ENCODE measurements at regions not wholly inside any gene's neighbourhood (a gene's known extent, or its start where the extent isn't known, plus 50 kb on each side); places are given as distances from the start of the nearest gene placed in this dataset.

- H3K36me3 ChIP-seq (replicated peaks in 1 of 2; ENCODE audit: control insufficient read depth in 1 of 2, insufficient read depth in 2 of 2, low read length in 2 of 2), result no peaks in the 10 kb centered on the region
- no peak for DNase-seq
- H3K4me3 Mint-ChIP-seq, result no peak overlapping the region
- no peak overlapping the region for H3K27ac ChIP-seq (ENCODE audit: low read depth in 1 of 2, low read length in 2 of 2)
- H3K4me3 ChIP-seq (replicated peaks in 1 of 3; ENCODE audit: low read depth in 2 of 3, low read length in 3 of 3), result no peak overlapping the region
- no peak overlapping the region for H3K27ac Mint-ChIP-seq
- H3K9ac ChIP-seq (ENCODE audit: insufficient read depth, low read length, poor library complexity, severe bottlenecking), result no peak overlapping the region
- no peak overlapping the region for H2AFZ ChIP-seq (ENCODE audit: insufficient read depth, low read depth, low read length, poor library complexity, severe bottlenecking)
- H3K79me2 ChIP-seq (ENCODE audit: insufficient read depth, low read length), result no peaks in the 10 kb centered on the region
- peaks cover 7 to 22% (median 10%) of the 10 kb centered on the region in 7 donors for H3K9me3 Mint-ChIP-seq
- H4K20me1 ChIP-seq (ENCODE audit: insufficient read depth, low read length), result no peaks in the 10 kb centered on the region
- H3K9me3 ChIP-seq (replicated peaks in 1 of 2; ENCODE audit: control insufficient read depth in 1 of 2, insufficient read depth in 1 of 2, low read length in 2 of 2), result peaks cover 3 to 7% of the 10 kb centered on the region in 2 donors
- intact Hi-C loops (cut with micrococcal nuclease), result no loop called here
- H3K27me3 Mint-ChIP-seq (ENCODE audit: low read depth in 3 of 3), result peaks cover 0 to 5% (median 2%) of the 10 kb centered on the region in 3 donors
- H3K4me1 ChIP-seq (ENCODE audit: control insufficient read depth in 1 of 2, insufficient read depth in 2 of 2, low read length in 2 of 2), result peaks cover 6 to 17% of the 10 kb centered on the region in 2 donors
- TF ChIP-seq CTCF (IDR thresholded peaks at IDR 0.05), result no peak
- H3K27me3 ChIP-seq (ENCODE audit: control insufficient read depth in 2 of 2, insufficient read depth in 2 of 2, low read length in 2 of 2), result no peaks in the 10 kb centered on the region
- no peak overlapping the region for H3K4me2 ChIP-seq (replicated peaks; ENCODE audit: extremely low read depth, low read length, poor library complexity, severe bottlenecking)
- peaks cover 21% of the 10 kb centered on the region for H3K4me1 Mint-ChIP-seq
- no peaks in the 10 kb centered on the region for H3K36me3 Mint-ChIP-seq
- whole genome bisulfite sequencing (ENCODE audit: insufficient coverage), result 80% methylated on average over 2 of the region's 8 CpGs
These were observed 102.5 kb upstream of the PRICKLE1 start for GRCh38 chr12:42691991-42692557.

GRCh38 chr12:42690264-42690663 is 100.7 kb upstream of the PRICKLE1 start:
- no peak overlapping the region for H2AFZ ChIP-seq (ENCODE audit: insufficient read depth, low read depth, low read length, poor library complexity, severe bottlenecking)
- no peak overlapping the region for H3K4me3 Mint-ChIP-seq

More at GRCh38 chr12:42690264-42690663, 100.7 kb upstream of the PRICKLE1 start:
- no peak overlapping the region for H3K27ac ChIP-seq (ENCODE audit: low read depth in 1 of 2, low read length in 2 of 2)
- intact Hi-C loops (cut with micrococcal nuclease), result no loop called here
- H3K4me2 ChIP-seq (replicated peaks; ENCODE audit: extremely low read depth, low read length, poor library complexity, severe bottlenecking), result no peak overlapping the region
- Mint-ChIP-seq H3K4me1 (peaks cover 9% of the 10 kb centered on the region), H3K9me3 (peaks cover 0 to 16% (median 7%) of the 10 kb centered on the region in 7 donors), H3K27me3 (ENCODE audit: low read depth in 3 of 3) (peaks cover 0 to 5% (median 3%) of the 10 kb centered on the region in 3 donors), H3K27ac (no peak overlapping the region), H3K36me3 (no peaks in the 10 kb centered on the region)
- H4K20me1 ChIP-seq (ENCODE audit: insufficient read depth, low read length), result no peaks in the 10 kb centered on the region
- DNase-seq, result no peak
- H3K4me1 ChIP-seq (ENCODE audit: control insufficient read depth in 1 of 2, insufficient read depth in 2 of 2, low read length in 2 of 2), result peaks cover 0 to 3% of the 10 kb centered on the region in 2 donors
- H3K79me2 ChIP-seq (ENCODE audit: insufficient read depth, low read length), result no peaks in the 10 kb centered on the region
- no peaks in the 10 kb centered on the region for H3K36me3 ChIP-seq (replicated peaks in 1 of 2; ENCODE audit: control insufficient read depth in 1 of 2, insufficient read depth in 2 of 2, low read length in 2 of 2)
- H3K4me3 ChIP-seq (replicated peaks in 1 of 3; ENCODE audit: low read depth in 2 of 3, low read length in 3 of 3), result no peak overlapping the region
- no peaks in the 10 kb centered on the region for H3K9me3 ChIP-seq (replicated peaks in 1 of 2; ENCODE audit: control insufficient read depth in 1 of 2, insufficient read depth in 1 of 2, low read length in 2 of 2)
- H3K9ac ChIP-seq (ENCODE audit: insufficient read depth, low read length, poor library complexity, severe bottlenecking), result no peak overlapping the region
- no peaks in the 10 kb centered on the region for H3K27me3 ChIP-seq (ENCODE audit: control insufficient read depth in 2 of 2, insufficient read depth in 2 of 2, low read length in 2 of 2)
- WGBS (ENCODE audit: insufficient coverage), result no CpG with 5 or more reads among the region's 2 CpGs
- no peak for TF ChIP-seq CTCF (IDR thresholded peaks at IDR 0.05)
